ENCODE measurements at regions not wholly inside any gene's neighbourhood (a gene's known extent, or its start where the extent isn't known, plus 50 kb on each side); places are given as distances from the start of the nearest gene placed in this dataset.
"Not testable (repeated sequence)": the region's sequence is repeated elsewhere in the genome, so short reads cannot be mapped to it uniquely, and the experiment has no call there.

GRCh38 chr2:63729831-63730230 is 111.9 kb upstream of the UGP2 start:
- H3K4me3 ChIP-seq (ENCODE audit: low read depth, low read length): no peak overlapping the region
- TF ChIP-seq CTCF (IDR thresholded peaks at IDR 0.05; ENCODE audit: low read depth, low read length): no peak

DNA sequence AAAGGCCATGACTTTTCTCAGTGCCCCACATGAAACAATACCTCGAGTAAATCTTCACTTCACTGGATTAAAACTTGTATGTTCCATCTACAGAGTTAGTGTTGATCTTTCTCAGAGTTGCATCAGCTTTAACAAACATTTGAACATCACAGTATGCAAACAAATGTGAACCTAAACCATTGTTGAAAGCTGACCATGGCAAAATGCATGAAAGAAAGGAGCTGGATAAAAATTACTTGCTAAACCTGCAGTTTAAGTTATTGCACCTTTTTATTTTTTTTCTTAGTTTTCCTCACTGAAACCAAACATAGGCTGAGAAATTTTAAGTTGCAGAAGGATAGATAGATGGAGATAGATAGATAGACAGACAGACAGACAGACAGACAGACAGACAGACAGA is 107.2 kb upstream of the UGP2 start:
- TF ChIP-seq CTCF (IDR thresholded peaks at IDR 0.05; ENCODE audit: low read depth, low read length): no peak
- H3K4me3 ChIP-seq (ENCODE audit: low read depth, low read length): no peak overlapping the region

GRCh38 chr2:63735263-63735662 is 106.4 kb upstream of the UGP2 start:
- no peak for TF ChIP-seq CTCF (IDR thresholded peaks at IDR 0.05; ENCODE audit: low read depth, low read length)
- no peak overlapping the region for H3K4me3 ChIP-seq (ENCODE audit: low read depth, low read length)

GRCh38 chr2:63735931-63736330 is 105.8 kb upstream of the UGP2 start:
- H3K4me3 ChIP-seq (ENCODE audit: low read depth, low read length): no peak overlapping the region
- no peak for TF ChIP-seq CTCF (IDR thresholded peaks at IDR 0.05; ENCODE audit: low read depth, low read length)

GRCh38 chr2:63736354-63736753 is 105.3 kb upstream of the UGP2 start:
- no peak for TF ChIP-seq CTCF (IDR thresholded peaks at IDR 0.05; ENCODE audit: low read depth, low read length)
- no peak overlapping the region for H3K4me3 ChIP-seq (ENCODE audit: low read depth, low read length)

DNA sequence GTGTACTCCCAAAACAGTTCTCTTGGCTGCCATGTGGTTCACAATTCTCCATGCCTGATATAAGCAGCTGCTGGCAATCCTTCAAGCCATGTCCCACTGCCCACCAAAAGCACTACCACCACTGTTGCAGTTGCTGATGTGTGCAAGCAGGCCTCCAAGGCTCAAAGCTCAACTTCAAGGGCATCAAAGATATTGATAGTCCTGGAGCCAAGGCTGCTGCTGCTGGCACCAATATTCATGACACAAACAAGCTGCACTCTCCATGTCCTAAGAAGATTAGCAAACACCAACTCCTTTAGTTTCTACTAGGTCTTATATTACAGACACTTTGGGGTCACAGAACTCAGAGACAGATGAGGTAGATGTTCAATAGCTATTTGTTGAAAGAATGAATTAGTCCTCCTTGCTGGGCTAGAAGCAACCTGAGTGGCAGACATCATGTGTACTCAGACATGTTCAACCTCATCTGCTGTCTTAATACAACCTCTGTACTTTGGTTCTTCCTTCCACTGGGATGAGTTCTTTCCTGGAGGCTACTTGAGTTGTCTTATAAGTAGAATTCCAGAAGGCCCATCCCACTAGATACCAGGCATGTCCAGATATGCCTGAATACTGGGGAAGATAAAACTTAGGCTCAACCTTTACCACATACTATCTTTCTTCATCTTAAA is 104.5 kb upstream of the UGP2 start:
- no peak overlapping the region for H3K4me3 ChIP-seq (ENCODE audit: low read depth, low read length)
- no peak for TF ChIP-seq CTCF (IDR thresholded peaks at IDR 0.05; ENCODE audit: low read depth, low read length)

DNA sequence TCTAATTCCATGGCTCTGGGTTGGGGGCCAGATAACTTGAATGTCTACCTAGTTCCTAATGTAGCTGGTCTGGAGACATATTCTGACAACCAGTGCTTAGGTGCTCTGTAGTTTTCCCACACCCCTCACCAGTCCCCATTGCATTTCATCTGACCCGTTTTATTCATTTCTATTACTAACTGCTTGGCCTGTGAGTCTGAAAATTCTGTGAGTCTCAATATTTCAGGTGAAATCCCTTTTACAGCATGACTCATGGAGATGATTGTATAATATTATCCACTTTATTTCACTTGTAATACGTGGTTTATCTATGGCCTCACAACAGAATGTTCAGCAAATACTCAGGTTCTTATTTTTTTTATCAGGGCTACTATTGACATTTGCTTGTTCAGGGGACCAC is 103.7 kb upstream of the UGP2 start:
- no peak for TF ChIP-seq CTCF (IDR thresholded peaks at IDR 0.05; ENCODE audit: low read depth, low read length)

GRCh38 chr2:63739180-63739579 is 102.5 kb upstream of the UGP2 start:
- H3K4me3 ChIP-seq (ENCODE audit: low read depth, low read length): not testable (repeated sequence)

More for the DNA sequence above, 103.7 kb upstream of the UGP2 start:
- no peak overlapping the region for H3K4me3 ChIP-seq (ENCODE audit: low read depth, low read length)
